ENCODE measurements at regions not wholly inside any gene's neighbourhood (a gene's known extent, or its start where the extent isn't known, plus 50 kb on each side); places are given as distances from the start of the nearest gene placed in this dataset.

GRCh38 chr13:40878823-40879222, 89.4 kb downstream of the SLC25A15 start:
- no peak for TF ChIP-seq CTCF (IDR thresholded peaks at IDR 0.05)
- no peak for TF ChIP-seq EZH2 (IDR thresholded peaks at IDR 0.05; ENCODE audit: borderline replicate concordance, insufficient read depth, low read depth, low read length, poor library complexity, severe bottlenecking)
